ENCODE measurements at regions not wholly inside any gene's neighbourhood (a gene's known extent, or its start where the extent isn't known, plus 50 kb on each side); places are given as distances from the start of the nearest gene placed in this dataset.

- Histone ChIP-seq H4K91ac (replicated peaks; ENCODE audit: insufficient read length, low read length) (no peak overlapping the region), H3K4me1 (replicated peaks in 1 of 4; ENCODE audit: control insufficient read depth in 3 of 4, insufficient read depth in 4 of 4, low read length in 3 of 4) (no peaks in the 10 kb centered on the region), H3K27me3 (replicated peaks in 1 of 4; ENCODE audit: control insufficient read depth in 3 of 4, extremely low read depth in 1 of 4, insufficient read depth in 3 of 4, low read length in 3 of 4) (no peaks in the 10 kb centered on the region), H3K14ac (ENCODE audit: insufficient read length) (no peak overlapping the region), H2BK20ac (ENCODE audit: low read length) (no peak overlapping the region), H2BK5ac (ENCODE audit: low read depth, low read length) (no peak overlapping the region), H2BK120ac (replicated peaks; ENCODE audit: low read depth, low read length) (no peak overlapping the region), H3K4ac (replicated peaks; ENCODE audit: insufficient read length, low read depth, low read length) (no peak overlapping the region), H3K18ac (ENCODE audit: extremely low read depth, low read length) (no peak overlapping the region), H2BK12ac (ENCODE audit: low read depth, low read length) (no peak overlapping the region), H2AFZ (ENCODE audit: low read length) (no peak overlapping the region), H3K27ac (ENCODE audit: low read depth, low read length) (no peak overlapping the region), H3K4me3 (ENCODE audit: extremely low read depth in 1 of 4, insufficient read depth in 2 of 4, low read depth in 3 of 4, low read length in 4 of 4) (no peak overlapping the region), H2AK5ac (ENCODE audit: low read depth, low read length) (no peak overlapping the region), H3K79me2 (ENCODE audit: control insufficient read depth in 1 of 2, insufficient read depth in 2 of 2, low read length in 2 of 2) (no peaks in the 10 kb centered on the region), H3K36me3 (ENCODE audit: control insufficient read depth in 2 of 4, insufficient read depth in 4 of 4, low read length in 3 of 4) (no peaks in the 10 kb centered on the region), H3K79me1 (ENCODE audit: low read depth, low read length) (no peaks in the 10 kb centered on the region), H3K56ac (replicated peaks; ENCODE audit: insufficient read length, low read depth, low read length) (no peak overlapping the region), H2BK15ac (ENCODE audit: low read length) (no peak overlapping the region), H4K20me1 (replicated peaks in 1 of 2; ENCODE audit: control insufficient read depth in 1 of 2, insufficient read depth in 2 of 2, low read length in 2 of 2) (no peaks in the 10 kb centered on the region), H3K9ac (replicated peaks in 1 of 4; ENCODE audit: extremely low read depth in 1 of 4, low read depth in 3 of 4, low read length in 3 of 4) (no peak overlapping the region), H3K9me3 (ENCODE audit: insufficient read depth in 2 of 2, low read depth in 1 of 2, low read length in 1 of 2) (no peaks in the 10 kb centered on the region), H3K23me2 (ENCODE audit: low read depth, low read length) (no peaks in the 10 kb centered on the region), H4K5ac (ENCODE audit: insufficient read length, low read depth, low read length) (no peak overlapping the region), H4K8ac (ENCODE audit: extremely low read depth, insufficient read depth, low read length) (no peak overlapping the region), H3K23ac (ENCODE audit: insufficient read length) (no peak overlapping the region), H3K4me2 (ENCODE audit: insufficient read depth in 1 of 2, low read depth in 2 of 2, low read length in 2 of 2) (no peak overlapping the region)
- POLR2A ChIA-PET (ENCODE audit: partially characterized antibody), result no interaction called here
- 90% methylated on average over 4 of the region's 4 CpGs; no CpG with 5 or more reads in 1 of the 2 experiments for WGBS, 2 experiments (ENCODE audit: extremely low coverage in 1 of 2, insufficient coverage in 1 of 2, insufficient read length in 1 of 2, insufficient replicate concordance in 2 of 2, low coverage in 1 of 2, low lambda C conversion rate in 2 of 2, missing lambda C conversion rate in 1 of 2)
- DNase-seq (ENCODE audit: low read depth in 1 of 2, low spot score in 2 of 2) (no peak), FAIRE-seq (no peak)
- CTCF ChIA-PET (ENCODE audit: partially characterized antibody), result no interaction called here
- TF ChIP-seq BCL11A (IDR thresholded peaks at IDR 0.05; ENCODE audit: low read depth in 2 of 2, low read length in 2 of 2), result no peak
- no peak for TF ChIP-seq EGR1 (IDR thresholded peaks at IDR 0.05; ENCODE audit: borderline replicate concordance, low read depth, low read length)
- no peak for TF ChIP-seq SIN3A (conservative IDR thresholded peaks at IDR 0.05 in 1 of 2, IDR thresholded peaks at IDR 0.05 in 1 of 2; ENCODE audit: low read depth in 1 of 2, low read length in 2 of 2)
- TF ChIP-seq YY1 (IDR thresholded peaks at IDR 0.05; ENCODE audit: low read depth, low read length), result no peak
- TF ChIP-seq FOSL1 (IDR thresholded peaks at IDR 0.05; ENCODE audit: insufficient read depth, low read depth, low read length), result no peak
- TF ChIP-seq KDM4A (IDR thresholded peaks at IDR 0.05; ENCODE audit: low read depth, low read length, severe bottlenecking), result no peak
- TF ChIP-seq CEBPB (IDR thresholded peaks at IDR 0.05; ENCODE audit: low read depth, low read length), result no peak
- TF ChIP-seq RXRA (IDR thresholded peaks at IDR 0.05; ENCODE audit: insufficient read depth, low read depth, low read length), result no peak
- TF ChIP-seq TAF7 (optimal IDR thresholded peaks at IDR 0.05; ENCODE audit: borderline replicate concordance, low read depth, low read length), result no peak
- TF ChIP-seq JUN (IDR thresholded peaks at IDR 0.05; ENCODE audit: low read depth, low read length), result no peak
- TF ChIP-seq CHD2 (IDR thresholded peaks at IDR 0.05; ENCODE audit: low read length), result no peak
These were observed 738.6 kb upstream of the PIK3C3 start for GRCh38 chr18:41216341-41217003.

All from H1 (cell line).